Stimulated activated naive CD8-positive, alpha-beta T cell treated with anti-CD3 and anti-CD28 coated beads, Interleukin-15, Interleukin-2, amounts not matched to agents 100 U/mL and 50 U/mL, for 24 hours (primary cell): ENCODE measurements at regions not wholly inside any gene's neighbourhood (a gene's known extent, or its start where the extent isn't known, plus 50 kb on each side); places are given as distances from the start of the nearest gene placed in this dataset.

Source experiments
- ATAC-seq: fragments of 150-1000 bp; cut with Tn5 transposase; one replicate; pipeline ENCODE4 v1.10.0; 2021
- DNase-seq: peaks from one replicate; pipeline ENCODE4 v3.0.0; 2021

- DNase-seq (no peak), ATAC-seq (no peak)
Measured at GRCh38 chr4:62252728-62253127, 1052.6 kb downstream of the ADGRL3 start.

- ATAC-seq: no peak
- no peak for DNase-seq
Measured at GRCh38 chr4:62250100-62250499, 1050.0 kb downstream of the ADGRL3 start.

GRCh38 chr4:62243895-62244294 is 1043.8 kb downstream of the ADGRL3 start:
- DNase-seq (no peak), ATAC-seq (no peak)

- DNase-seq: no peak
- no peak for ATAC-seq
Measured at GRCh38 chr4:62235911-62236310, 1035.8 kb downstream of the ADGRL3 start.

- DNase-seq: no peak
- no peak for ATAC-seq
Measured at GRCh38 chr4:62232814-62233213, 1032.7 kb downstream of the ADGRL3 start.

- ATAC-seq: no peak
- DNase-seq: no peak
Measured at GRCh38 chr4:62231994-62232393, 1031.9 kb downstream of the ADGRL3 start.

- DNase-seq (no peak), ATAC-seq (no peak)
Measured at GRCh38 chr4:62226082-62226481, 1026.0 kb downstream of the ADGRL3 start.

- no peak for ATAC-seq
- no peak for DNase-seq
Measured at GRCh38 chr4:62222121-62222520, 1022.0 kb downstream of the ADGRL3 start.

GRCh38 chr4:62210486-62210885 is 1010.4 kb downstream of the ADGRL3 start:
- no peak for ATAC-seq
- DNase-seq: no peak

- DNase-seq: no peak
- no peak for ATAC-seq
Measured at GRCh38 chr4:62209757-62210485, 1009.8 kb downstream of the ADGRL3 start.

GRCh38 chr4:62208921-62209320 is 1008.8 kb downstream of the ADGRL3 start:
- DNase-seq: no peak
- ATAC-seq: no peak

- no peak for ATAC-seq
- DNase-seq: no peak
Measured at GRCh38 chr4:62204136-62204535, 1004.0 kb downstream of the ADGRL3 start.

GRCh38 chr4:62199291-62199810 is 999.2 kb downstream of the ADGRL3 start:
- DNase-seq: no peak
- no peak for ATAC-seq

- ATAC-seq (no peak), DNase-seq (no peak)
Measured at GRCh38 chr4:62196338-62196737, 996.2 kb downstream of the ADGRL3 start.

GRCh38 chr4:62194342-62194741 is 994.2 kb downstream of the ADGRL3 start:
- ATAC-seq (no peak), DNase-seq (no peak)

- ATAC-seq: no peak
Measured at GRCh38 chr4:62193761-62194160, 993.6 kb downstream of the ADGRL3 start.

GRCh38 chr4:62191451-62192240 is 991.5 kb downstream of the ADGRL3 start:
- no peak for ATAC-seq
- DNase-seq: no peak

More at GRCh38 chr4:62193761-62194160, 993.6 kb downstream of the ADGRL3 start:
- DNase-seq: no peak

GRCh38 chr4:62170235-62170634 is 970.1 kb downstream of the ADGRL3 start:
- ATAC-seq: no peak
- no peak for DNase-seq

GRCh38 chr4:62168681-62169080 is 968.6 kb downstream of the ADGRL3 start:
- DNase-seq (no peak), ATAC-seq (no peak)

- ATAC-seq: no peak
- no peak for DNase-seq
Measured at GRCh38 chr4:62162606-62163005, 962.5 kb downstream of the ADGRL3 start.

GRCh38 chr4:62161446-62161845 is 961.3 kb downstream of the ADGRL3 start:
- DNase-seq: no peak
- ATAC-seq: no peak

- DNase-seq (no peak), ATAC-seq (no peak)
Measured at GRCh38 chr4:62159876-62160275, 959.8 kb downstream of the ADGRL3 start.

- DNase-seq: no peak
- no peak for ATAC-seq
Measured at GRCh38 chr4:62159306-62159705, 959.2 kb downstream of the ADGRL3 start.
